ENCODE measurements at regions not wholly inside any gene's neighbourhood (a gene's known extent, or its start where the extent isn't known, plus 50 kb on each side); places are given as distances from the start of the nearest gene placed in this dataset.

GRCh38 chr5:136811086-136811485, 445.7 kb upstream of the TRPC7 start:
- no peak for DNase-seq (ENCODE audit: low spot score)

DNA sequence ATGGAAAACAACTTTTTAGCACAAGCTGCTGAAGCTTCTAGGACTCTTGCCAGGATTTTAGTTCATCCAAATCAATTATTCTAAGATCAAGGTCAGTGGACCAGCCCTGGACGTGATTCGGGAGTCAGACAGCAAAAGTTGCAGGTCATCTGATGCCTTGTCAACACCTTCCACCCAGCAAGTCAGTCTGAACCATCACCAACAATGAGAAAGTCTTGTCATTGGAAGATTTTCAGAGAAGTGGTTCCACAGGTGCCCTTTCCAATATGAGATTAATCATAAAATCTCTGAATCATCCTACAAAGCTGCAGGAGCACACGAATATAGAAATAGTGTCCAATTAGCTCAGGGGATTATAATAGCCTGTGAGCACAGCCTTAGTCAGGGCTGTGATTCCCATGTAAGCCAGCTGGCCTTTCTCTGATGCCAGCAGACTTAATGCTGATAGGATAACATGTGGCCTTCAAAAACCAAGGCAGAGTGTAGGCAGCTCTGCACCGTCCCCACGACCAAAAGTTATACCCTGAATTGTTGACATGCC, 445.0 kb upstream of the TRPC7 start:
- no peak for DNase-seq (ENCODE audit: low spot score)

DNA sequence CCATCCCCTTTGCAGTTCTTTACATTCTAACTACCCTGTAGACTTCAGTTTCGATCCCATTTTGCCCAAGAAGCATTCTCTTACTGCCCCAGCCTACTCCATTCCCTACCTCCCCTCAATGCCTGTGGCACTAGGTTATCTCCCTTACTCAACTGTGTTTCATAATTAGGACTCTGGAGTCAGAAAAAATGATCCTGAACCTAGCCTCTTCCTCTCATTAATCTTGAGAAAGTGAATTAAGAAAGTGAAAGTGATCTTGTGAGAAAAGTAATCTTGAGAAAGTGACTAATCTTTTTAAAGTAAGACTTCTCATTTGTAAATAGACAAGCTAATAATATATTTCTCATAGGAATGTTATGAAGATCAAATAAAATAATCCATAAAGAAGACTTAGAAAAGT, 444.0 kb upstream of the TRPC7 start:
- no peak for DNase-seq (ENCODE audit: low spot score)

GRCh38 chr5:136808756-136809155, 443.4 kb upstream of the TRPC7 start:
- DNase-seq (ENCODE audit: low spot score) = no peak

GRCh38 chr5:136805466-136805865, 440.1 kb upstream of the TRPC7 start:
- no peak for DNase-seq (ENCODE audit: low spot score)

- no peak for DNase-seq (ENCODE audit: low spot score)
Observed at GRCh38 chr5:136802383-136802782, 437.0 kb upstream of the TRPC7 start.

DNA sequence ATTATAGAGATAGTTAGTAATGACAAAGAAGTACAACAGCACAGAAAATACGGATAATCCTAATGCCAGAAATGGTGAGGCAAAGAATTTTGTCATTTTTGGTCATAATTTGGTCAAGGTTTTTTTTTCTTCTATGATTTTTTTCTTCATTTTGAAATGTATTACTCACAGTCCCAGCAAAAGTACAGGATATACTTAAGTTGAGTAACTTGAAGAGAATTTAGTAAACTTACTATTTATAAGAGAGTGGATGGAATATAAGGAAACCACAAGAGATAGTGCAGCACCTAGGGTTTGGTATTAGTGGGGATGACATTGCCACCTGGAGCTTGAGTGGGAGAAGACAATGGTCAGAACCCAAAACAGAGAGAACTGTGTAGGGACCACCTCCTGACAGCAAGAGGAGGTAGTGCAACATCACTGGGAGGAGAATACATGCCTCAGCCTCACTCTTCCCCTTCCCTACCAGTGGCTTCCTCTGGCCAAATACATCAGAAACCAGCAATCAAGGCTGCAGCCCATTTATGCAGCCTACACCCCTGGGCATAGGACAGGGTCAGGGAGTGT, 434.5 kb upstream of the TRPC7 start:
- no peak for DNase-seq (ENCODE audit: low spot score)

DNA sequence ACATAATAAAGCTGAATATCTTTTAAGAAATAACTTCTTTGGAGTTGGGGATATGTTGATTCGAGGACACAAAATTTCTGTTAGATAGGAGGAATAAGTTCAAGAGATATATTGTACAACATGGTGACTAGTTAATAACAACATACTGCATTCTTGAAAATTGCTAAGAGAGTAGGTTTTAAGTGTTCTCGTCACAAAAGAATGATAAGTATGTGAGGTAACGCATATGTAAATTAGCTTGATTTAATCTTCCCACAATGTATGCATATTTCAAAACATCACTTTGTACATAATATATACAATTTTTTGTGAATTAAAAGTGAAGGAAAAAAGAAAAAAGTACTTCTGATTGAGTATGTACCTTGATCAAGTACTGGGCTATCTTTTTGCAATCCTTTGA, 428.0 kb upstream of the TRPC7 start:
- no peak for DNase-seq (ENCODE audit: low spot score)

GRCh38 chr5:136781464-136781863, 416.1 kb upstream of the TRPC7 start:
- DNase-seq (ENCODE audit: low spot score) = no peak

GRCh38 chr5:136780518-136780917, 415.2 kb upstream of the TRPC7 start:
- no peak for DNase-seq (ENCODE audit: low spot score)

DNA sequence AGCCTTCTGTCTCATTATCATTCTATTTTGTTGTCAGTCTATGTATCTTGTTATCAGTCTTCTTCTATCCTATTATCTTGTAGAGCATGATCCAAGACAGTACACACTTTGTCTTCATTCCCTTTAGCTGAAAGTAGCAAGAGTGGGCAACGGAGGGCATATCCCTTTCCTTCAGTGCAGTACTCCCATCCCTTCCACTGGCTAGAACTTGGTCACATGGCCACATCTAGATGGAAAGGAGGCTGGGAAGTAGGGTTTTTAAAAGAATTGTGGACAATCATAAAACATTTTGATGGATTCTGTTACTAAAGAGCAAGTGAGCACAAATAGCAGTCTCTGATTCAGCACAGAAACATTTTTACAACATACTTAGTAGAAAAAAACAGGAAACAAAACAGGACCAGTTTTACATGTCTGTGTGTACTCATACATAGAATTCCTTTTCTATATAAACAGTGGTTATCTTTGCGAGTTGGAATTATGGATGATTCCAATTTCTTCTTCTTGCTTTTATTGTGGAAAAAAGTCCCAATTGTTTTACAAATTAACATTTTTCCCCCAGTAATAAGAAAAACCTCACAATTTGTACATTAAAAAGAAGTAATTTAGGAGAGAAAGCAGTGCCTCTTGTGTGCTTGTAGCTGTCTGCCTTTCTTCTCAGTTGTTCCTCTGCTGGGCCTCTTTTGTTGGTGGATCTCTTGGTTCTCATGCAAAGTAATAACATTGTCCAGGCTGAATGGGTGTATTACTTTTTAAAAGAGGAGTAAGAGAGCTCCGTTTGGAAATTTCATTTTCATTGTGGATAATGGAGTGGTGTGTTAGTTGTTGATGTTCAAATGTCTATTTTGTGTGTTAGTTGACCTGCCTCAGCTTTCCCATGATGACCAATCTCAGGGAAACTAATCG, 410.9 kb upstream of the TRPC7 start:
- no peak for DNase-seq (ENCODE audit: low spot score)

DNA sequence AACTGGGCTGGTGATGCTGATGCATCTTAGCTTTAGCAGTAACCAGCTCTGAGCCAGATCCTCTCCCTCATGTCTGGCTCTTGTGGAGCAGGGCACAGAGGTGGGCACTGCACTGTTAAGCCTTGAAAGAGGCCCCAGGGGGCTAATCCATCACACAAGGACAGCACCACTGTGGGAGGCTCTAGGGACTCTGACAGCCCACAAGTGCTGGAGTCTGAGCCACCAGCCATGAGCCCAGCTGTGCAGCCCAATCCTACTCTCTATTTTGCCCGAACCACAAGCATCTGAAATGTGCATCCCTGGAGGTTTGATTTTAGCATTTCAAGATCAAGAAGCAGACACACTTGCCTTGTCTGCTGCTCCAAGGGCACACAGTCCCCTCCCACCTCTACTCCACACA, 407.1 kb upstream of the TRPC7 start:
- DNase-seq (ENCODE audit: low spot score) = no peak

DNA sequence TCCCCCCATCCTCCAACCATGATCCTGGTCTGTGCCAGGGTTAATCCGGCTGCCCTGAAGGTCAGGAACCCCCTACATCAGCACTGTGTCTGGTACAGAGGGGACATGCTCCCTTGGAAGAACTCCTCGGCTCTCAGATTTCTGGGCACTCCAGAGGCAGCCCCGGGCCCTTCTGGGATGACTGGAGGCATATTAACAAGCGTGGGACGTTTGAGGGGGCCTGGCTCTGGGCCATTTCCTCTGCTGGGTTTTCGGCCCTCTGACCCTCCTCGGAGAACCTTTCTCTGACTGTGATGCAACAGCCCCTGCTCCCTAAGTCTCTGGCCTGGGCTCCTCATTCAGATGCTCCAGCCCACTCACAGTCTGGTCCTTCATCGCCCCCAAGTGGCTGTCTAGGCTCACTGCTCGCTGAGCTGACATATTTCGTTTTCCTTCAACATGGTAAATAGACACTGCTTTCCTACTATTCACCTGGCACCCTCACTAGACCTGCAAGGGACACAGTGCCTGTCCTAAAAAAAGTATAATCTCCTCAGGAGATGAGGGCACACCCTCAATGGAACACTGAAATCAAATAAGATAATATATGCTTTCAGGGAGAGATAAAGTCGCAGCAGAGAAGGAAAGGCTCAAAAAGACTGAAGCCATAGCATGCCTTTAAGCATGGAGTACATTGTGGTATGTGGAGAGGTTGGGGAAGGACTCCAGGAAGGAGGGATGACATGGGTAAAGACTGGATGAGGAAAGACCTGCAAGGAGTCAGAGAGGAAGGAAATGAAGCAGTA, 404.7 kb upstream of the TRPC7 start:
- DNase-seq (ENCODE audit: low spot score) = peak; percentile 56

- no peak for DNase-seq (ENCODE audit: low spot score)
Observed at GRCh38 chr5:136769093-136769492, 403.7 kb upstream of the TRPC7 start.

GRCh38 chr5:136768457-136768856, 403.1 kb upstream of the TRPC7 start:
- no peak for DNase-seq (ENCODE audit: low spot score)

DNA sequence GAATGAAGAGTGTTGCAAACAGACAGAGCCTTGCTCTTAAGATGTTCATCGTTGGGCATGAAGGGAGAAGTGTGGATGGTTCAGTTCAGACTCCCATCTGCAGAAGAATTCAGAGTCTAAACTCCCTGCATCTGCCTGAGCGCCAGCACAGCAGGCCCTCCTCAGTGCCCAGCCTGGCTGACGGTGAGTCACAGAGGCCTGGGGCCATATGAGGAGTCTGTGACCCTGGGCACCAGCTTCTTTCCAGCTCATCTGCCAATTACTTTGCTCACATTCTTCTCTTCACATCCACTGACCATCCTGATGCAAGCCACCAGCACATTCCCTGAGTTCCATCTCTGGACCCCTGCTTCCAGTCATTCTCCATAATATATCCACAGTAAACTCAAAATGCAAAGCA, 401.1 kb upstream of the TRPC7 start:
- DNase-seq (ENCODE audit: low spot score) = no peak

- DNase-seq (ENCODE audit: low spot score) = no peak
Observed at GRCh38 chr5:136764601-136765000, 399.3 kb upstream of the TRPC7 start.

DNA sequence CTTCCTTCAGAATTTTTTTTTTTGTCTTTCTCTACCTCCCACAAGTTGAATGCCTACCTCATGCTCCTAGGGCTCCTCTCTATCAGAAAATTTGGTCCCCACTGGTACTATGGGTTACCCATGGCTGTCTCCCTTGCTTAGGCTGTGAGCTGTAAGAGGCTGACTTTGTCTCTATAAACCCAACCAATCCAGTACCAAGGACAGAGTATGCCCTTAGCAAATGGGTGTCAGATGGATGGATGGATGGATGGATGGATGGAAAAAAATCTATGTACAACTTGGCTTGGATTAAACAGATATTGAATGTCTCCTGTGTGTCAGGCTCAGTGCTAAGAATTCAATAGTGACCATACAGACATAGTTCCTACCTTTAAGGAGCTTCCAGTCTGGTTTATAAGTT, 398.2 kb upstream of the TRPC7 start:
- no peak for DNase-seq (ENCODE audit: low spot score)

DNA sequence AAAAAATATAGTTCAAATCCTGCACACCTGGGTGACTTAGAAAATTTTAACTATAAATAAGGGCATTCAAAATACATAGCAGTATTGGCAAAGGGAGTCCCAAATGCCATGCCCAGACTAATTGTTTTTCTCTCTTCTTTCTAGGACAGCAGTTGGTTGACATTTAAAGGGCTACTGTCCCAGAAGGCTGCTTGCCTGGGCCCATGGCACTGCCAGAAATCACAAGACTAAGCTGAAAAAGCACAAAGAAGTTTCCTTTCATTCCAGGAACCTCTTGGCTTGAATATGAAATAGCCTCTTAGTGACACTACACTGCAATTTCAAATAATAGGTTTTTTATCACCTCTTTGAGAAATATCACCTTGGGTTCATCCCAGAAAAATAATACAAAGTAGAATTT, 388.9 kb upstream of the TRPC7 start:
- DNase-seq (ENCODE audit: low spot score) = no peak

GRCh38 chr5:136750224-136750862, 385.0 kb upstream of the TRPC7 start:
- DNase-seq (ENCODE audit: low spot score) = no peak

GRCh38 chr5:136749016-136749415, 383.7 kb upstream of the TRPC7 start:
- DNase-seq (ENCODE audit: low spot score) = no peak

- DNase-seq (ENCODE audit: low spot score) = no peak
Observed at GRCh38 chr5:136743052-136743451, 377.7 kb upstream of the TRPC7 start.
